H1 (cell line): ENCODE measurements at regions not wholly inside any gene's neighbourhood (a gene's known extent, or its start where the extent isn't known, plus 50 kb on each side); places are given as distances from the start of the nearest gene placed in this dataset.

Source experiments
- CTCF ChIA-PET: fragments of 300-600 bp; sonication (Branson Sonifier 250); formaldehyde crosslinking; loops from one replicate; lab custom pipeline; 2021; ENCODE audit not compliant: partially characterized antibody; lab: Charles Lee
- POLR2A ChIA-PET: fragments of 300-600 bp; sonication (Branson Sonifier 250); formaldehyde crosslinking; loops from one replicate; lab custom pipeline; 2021; ENCODE audit warnings: inconsistent platforms; ENCODE audit not compliant: partially characterized antibody; lab: Charles Lee
- DNase-seq, 2 experiments: peaks; one replicate each; pipeline versions ENCODE4 v3.0.0 to v3.0.0-alpha.2; 2010 to 2022; ENCODE audit warnings: low spot score in 2 of 2, low read depth in 1 of 2, mixed read lengths in 1 of 2
- FAIRE-seq: peaks from 2 replicates; lab custom pipeline; 2011; peaks lifted over from hg19 to GRCh38; lab: Jason Lieb, UNC
- H2AFZ ChIP-seq: 2 replicates; pipeline ENCODE4 v1.8.1; 2012; ENCODE audit warnings: low read length, inconsistent platforms
- H2AK5ac ChIP-seq: 2 replicates; pipeline ENCODE4 v1.6.1; 2013; ENCODE audit warnings: low read depth, low read length
- H2BK120ac ChIP-seq: replicated peaks from 2 replicates; pipeline ENCODE3; 2013; ENCODE audit warnings: low read depth, low read length, inconsistent platforms
- H2BK12ac ChIP-seq: 2 replicates; pipeline ENCODE4 v1.6.1; 2013; ENCODE audit warnings: low read depth, low read length
- H2BK15ac ChIP-seq: 2 replicates; pipeline ENCODE4 v1.6.1; 2013; ENCODE audit warnings: low read length
- H2BK20ac ChIP-seq: 2 replicates; pipeline ENCODE4 v1.6.1; 2013; ENCODE audit warnings: low read length
- H2BK5ac ChIP-seq: 2 replicates; pipeline ENCODE4 v1.6.1; 2013; ENCODE audit warnings: low read depth, low read length
- H3K14ac ChIP-seq: 2 replicates; pipeline ENCODE4 v1.6.1; 2013; ENCODE audit warnings: inconsistent platforms; ENCODE audit not compliant: insufficient read length
- H3K18ac ChIP-seq: 2 replicates; pipeline ENCODE4 v1.6.1; 2013; ENCODE audit warnings: low read length; ENCODE audit errors: extremely low read depth
- H3K23ac ChIP-seq: 2 replicates; pipeline ENCODE4 v1.6.1; 2013; ENCODE audit warnings: inconsistent platforms; ENCODE audit not compliant: insufficient read length
- H3K23me2 ChIP-seq: 2 replicates; pipeline ENCODE4 v1.6.1; 2013; ENCODE audit warnings: low read depth, low read length
- H3K27ac ChIP-seq: 2 replicates; pipeline ENCODE4 v1.6.1; 2011; ENCODE audit warnings: low read depth, low read length, inconsistent platforms
- H3K27me3 ChIP-seq, 4 experiments: replicated peaks in 1 of 4; 1 replicate in 1 of 4; 2 replicates in 3 of 4; pipeline versions ENCODE4 v1.6.1 to v1.8.1; 2011 to 2013; ENCODE audit warnings: low read length in 3 of 4, mild to moderate bottlenecking in 3 of 4, inconsistent platforms in 2 of 4, mixed read lengths in 2 of 4, moderate library complexity in 1 of 4; ENCODE audit not compliant: control insufficient read depth in 3 of 4, insufficient read depth in 3 of 4; ENCODE audit errors: extremely low read depth in 1 of 4
- H3K36me3 ChIP-seq, 4 experiments: 2 replicates each; pipeline versions ENCODE4 v1.6.1 to v1.8.1; 2011 to 2013; ENCODE audit warnings: mild to moderate bottlenecking in 4 of 4, low read length in 3 of 4, moderate library complexity in 2 of 4, control low read depth in 1 of 4, inconsistent platforms in 1 of 4; ENCODE audit not compliant: insufficient read depth in 4 of 4, control insufficient read depth in 2 of 4
- H3K4ac ChIP-seq: replicated peaks from 2 replicates; pipeline ENCODE3; 2013; ENCODE audit warnings: low read length, low read depth, mixed read lengths, inconsistent platforms; ENCODE audit not compliant: insufficient read length
- H3K4me1 ChIP-seq, 4 experiments: replicated peaks in 1 of 4; 1 replicate in 1 of 4; 2 replicates in 3 of 4; pipeline versions ENCODE4 v1.6.1 to v1.8.1; 2011 to 2013; ENCODE audit warnings: low read length in 3 of 4, inconsistent platforms in 2 of 4, mixed read lengths in 1 of 4; ENCODE audit not compliant: insufficient read depth in 4 of 4, control insufficient read depth in 3 of 4
- H3K4me2 ChIP-seq, 2 experiments: 2 replicates each; pipeline versions ENCODE4 v1.6.1 to v1.8.1; 2011 to 2013; ENCODE audit warnings: low read depth in 2 of 2, low read length in 2 of 2, control low read depth in 1 of 2, inconsistent platforms in 1 of 2, mild to moderate bottlenecking in 1 of 2; ENCODE audit not compliant: insufficient read depth in 1 of 2
- H3K4me3 ChIP-seq, 4 experiments: fragments of 200-600, 300-600 bp in 1 of 4; sonication (generic), shearing (Covaris generic), sonication (Bioruptor Twin) in 1 of 4; 2 replicates each; pipeline versions ENCODE4 v1.5.1 to v1.8.1; 2011 to 2016; ENCODE audit warnings: low read length in 4 of 4, low read depth in 3 of 4, control low read depth in 2 of 4, inconsistent platforms in 2 of 4, mild to moderate bottlenecking in 2 of 4, mixed read lengths in 1 of 4, moderate library complexity in 1 of 4; ENCODE audit not compliant: insufficient read depth in 2 of 4; ENCODE audit errors: extremely low read depth in 1 of 4
- H3K56ac ChIP-seq: replicated peaks from 2 replicates; pipeline ENCODE3; 2013; ENCODE audit warnings: low read depth, mild to moderate bottlenecking, mixed read lengths, low read length, inconsistent platforms; ENCODE audit not compliant: insufficient read length
- H3K79me1 ChIP-seq: 2 replicates; pipeline ENCODE4 v1.6.1; 2013; ENCODE audit warnings: low read depth, low read length, control low read depth
- H3K79me2 ChIP-seq, 2 experiments: 2 replicates each; pipeline versions ENCODE4 v1.6.1 to v1.8.1; 2012 to 2013; ENCODE audit warnings: low read length in 2 of 2, mild to moderate bottlenecking in 2 of 2, inconsistent platforms in 1 of 2; ENCODE audit not compliant: insufficient read depth in 2 of 2, control insufficient read depth in 1 of 2
- H3K9ac ChIP-seq, 4 experiments: replicated peaks in 1 of 4; 1 replicate in 1 of 4; 2 replicates in 3 of 4; pipeline versions ENCODE4 v1.6.1 to v1.8.1; 2011 to 2013; ENCODE audit warnings: low read depth in 3 of 4, low read length in 3 of 4, control low read depth in 2 of 4, mild to moderate bottlenecking in 2 of 4, moderate library complexity in 2 of 4, inconsistent platforms in 1 of 4; ENCODE audit errors: extremely low read depth in 1 of 4
- H3K9me3 ChIP-seq, 2 experiments: 2 replicates each; pipeline versions ENCODE4 v1.6.1 to v1.8.1; 2012 to 2013; ENCODE audit warnings: mild to moderate bottlenecking in 2 of 2, moderate library complexity in 2 of 2, control low read depth in 1 of 2, inconsistent platforms in 1 of 2, low read depth in 1 of 2, low read length in 1 of 2, mixed read lengths in 1 of 2; ENCODE audit not compliant: insufficient read depth in 2 of 2
- H4K20me1 ChIP-seq, 2 experiments: replicated peaks in 1 of 2; 2 replicates each; pipeline versions ENCODE3 to v1.8.1; 2011 to 2013; ENCODE audit warnings: inconsistent platforms in 2 of 2, low read length in 2 of 2, mild to moderate bottlenecking in 1 of 2; ENCODE audit not compliant: insufficient read depth in 2 of 2, control insufficient read depth in 1 of 2
- H4K5ac ChIP-seq: 2 replicates; pipeline ENCODE4 v1.6.1; 2013; ENCODE audit warnings: low read length, low read depth, mixed read lengths, inconsistent platforms; ENCODE audit not compliant: insufficient read length
- H4K8ac ChIP-seq: 2 replicates; pipeline ENCODE4 v1.8.0; 2013; ENCODE audit warnings: mild to moderate bottlenecking, moderate library complexity, low read length, inconsistent platforms; ENCODE audit not compliant: insufficient read depth; ENCODE audit errors: extremely low read depth
- H4K91ac ChIP-seq: replicated peaks from 2 replicates; pipeline ENCODE3; 2013; ENCODE audit warnings: low read length, mixed read lengths, inconsistent platforms; ENCODE audit not compliant: insufficient read length
- CHD1 ChIP-seq: IDR thresholded peaks from 2 replicates; pipeline ENCODE4 v1.6.1; 2012; ENCODE audit warnings: low read depth, low read length, improper control_type of control experiment
- CREB1 ChIP-seq: IDR thresholded peaks from 2 replicates; pipeline ENCODE4 v1.6.1; 2012; ENCODE audit warnings: inconsistent platforms
- EZH2 ChIP-seq: fragments of 200-600 bp; sonication (generic); IDR thresholded peaks from 2 replicates; pipeline ENCODE4 v1.7.1; 2012; ENCODE audit warnings: low read depth, mild to moderate bottlenecking, moderate library complexity, low read length, inconsistent platforms; ENCODE audit not compliant: severe bottlenecking
- FOSL1 ChIP-seq: IDR thresholded peaks from 2 replicates; pipeline ENCODE4 v1.6.1; 2011; ENCODE audit warnings: mild to moderate bottlenecking, low read depth, low read length, moderate library complexity; ENCODE audit not compliant: insufficient read depth
- HDAC6 ChIP-seq: IDR thresholded peaks from one replicate; pipeline ENCODE4 v1.7.1; 2012; ENCODE audit warnings: low read depth, mild to moderate bottlenecking, inconsistent platforms, low read length, moderate library complexity
- JUND ChIP-seq: IDR thresholded peaks from 2 replicates; pipeline ENCODE4 v1.6.1; 2011; ENCODE audit warnings: mild to moderate bottlenecking, improper control_type of control experiment, low read length
- NRF1 ChIP-seq: IDR thresholded peaks from 2 replicates; pipeline ENCODE4 v1.6.1; 2011; ENCODE audit warnings: mild to moderate bottlenecking, low read depth, low read length, improper control_type of control experiment
- RBBP5 ChIP-seq: IDR thresholded peaks from 2 replicates; pipeline ENCODE4 v1.7.1; 2012; ENCODE audit warnings: low read depth, mild to moderate bottlenecking, inconsistent platforms, low read length, moderate library complexity, borderline replicate concordance
- SIX5 ChIP-seq: IDR thresholded peaks from 2 replicates; pipeline ENCODE4 v1.6.1; 2011; ENCODE audit warnings: mild to moderate bottlenecking, low read depth, low read length
- SP4 ChIP-seq: IDR thresholded peaks from 2 replicates; pipeline ENCODE4 v1.6.1; 2012; ENCODE audit warnings: low read length, inconsistent platforms
- TBP ChIP-seq: IDR thresholded peaks from 2 replicates; pipeline ENCODE4 v1.6.1; 2011; ENCODE audit warnings: low read depth, low read length, improper control_type of control experiment
- TCF12 ChIP-seq: IDR thresholded peaks from 2 replicates; pipeline ENCODE4 v1.6.1; 2011; ENCODE audit warnings: low read depth, mild to moderate bottlenecking, low read length
- TEAD4 ChIP-seq: IDR thresholded peaks from 2 replicates; pipeline ENCODE4 v1.6.1; 2012; ENCODE audit warnings: low read depth, low read length, inconsistent platforms, mixed read lengths
- ZNF274 ChIP-seq: IDR thresholded peaks from 2 replicates; pipeline ENCODE4 v1.7.0; 2012; ENCODE audit warnings: low read length, borderline replicate concordance; ENCODE audit errors: extremely low read depth
- WGBS, 2 experiments: shearing (Covaris generic) in 1 of 2; methylation state at CpG; one replicate each; pipeline versions ENCODE4 v1.1.6 to v1.1.7; 2013 to 2015; ENCODE audit warnings: low lambda C conversion rate in 2 of 2, mixed read lengths in 2 of 2, inconsistent platforms in 1 of 2, low coverage in 1 of 2, missing lambda C conversion rate in 1 of 2; ENCODE audit not compliant: insufficient replicate concordance in 2 of 2, insufficient coverage in 1 of 2, insufficient read length in 1 of 2; ENCODE audit errors: extremely low coverage in 1 of 2, missing lambda C conversion rate in 1 of 2; 5-methylcytosine and 5-hydroxymethylcytosine counted together

DNA sequence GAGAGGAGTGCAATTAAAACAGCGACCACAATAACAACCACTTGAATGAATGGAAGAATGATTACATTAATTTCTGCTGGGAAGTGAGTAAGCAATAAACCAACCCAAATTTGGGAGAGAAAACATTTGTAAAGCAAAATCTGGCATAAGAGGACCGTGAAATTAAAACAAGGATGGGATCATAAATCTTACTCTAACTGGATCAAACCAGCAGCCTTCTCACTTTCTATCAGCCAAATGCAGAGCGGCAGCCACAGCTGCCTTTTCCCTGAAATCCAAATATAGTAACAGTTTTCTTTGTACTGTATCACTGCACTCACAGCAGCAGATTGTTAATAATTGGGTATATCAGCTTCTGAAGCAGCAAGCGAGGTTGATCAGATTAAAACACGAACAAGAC, 245.2 kb upstream of the REG3G start:
- Histone ChIP-seq H3K9me3 (peaks cover 0 to 8% of the 10 kb centered on the region in 2 experiments; a peak in 1 of 4 replicates), H3K18ac (no peak overlapping the region), H3K14ac (no peak overlapping the region), H3K23me2 (no peaks in the 10 kb centered on the region), H3K4me3 (no peak overlapping the region), H2BK12ac (no peak overlapping the region), H3K4ac (no peak overlapping the region), H2BK15ac (no peak overlapping the region), H3K56ac (no peak overlapping the region), H4K5ac (no peak overlapping the region), H4K91ac (no peak overlapping the region), H3K79me2 (no peaks in the 10 kb centered on the region), H3K27ac (no peak overlapping the region), H3K36me3 (no peaks in the 10 kb centered on the region), H2BK5ac (no peak overlapping the region), H2BK20ac (no peak overlapping the region), H3K4me1 (no peaks in the 10 kb centered on the region), H3K23ac (no peak overlapping the region), H3K27me3 (no peaks in the 10 kb centered on the region), H3K79me1 (no peaks in the 10 kb centered on the region), H4K8ac (no peak overlapping the region), H2AK5ac (no peak overlapping the region), H2BK120ac (no peak overlapping the region), H3K9ac (no peak overlapping the region), H4K20me1 (no peaks in the 10 kb centered on the region), H3K4me2 (no peak overlapping the region), H2AFZ (no peak overlapping the region)
- FAIRE-seq (no peak), DNase-seq (no peak)
- no peak for TF ChIP-seq HDAC6
- TF ChIP-seq TCF12, result no peak
- no peak for TF ChIP-seq FOSL1
- no peak for TF ChIP-seq ZNF274
- TF ChIP-seq NRF1, result no peak
- TF ChIP-seq SIX5, result no peak
- no peak for TF ChIP-seq RBBP5
- TF ChIP-seq EZH2, result no peak
- TF ChIP-seq JUND, result no peak
- TF ChIP-seq TEAD4, result no peak
- TF ChIP-seq CREB1, result no peak
- no peak for TF ChIP-seq CHD1
- TF ChIP-seq SP4, result no peak
- no peak for TF ChIP-seq TBP
- ChIA-PET POLR2A (interaction anchor here (0.6 kb wide), 1 partner anchor 1156 kb away, joined by 3 read pairs; no protein-coding TSS in a partner anchor), CTCF (interaction anchor here (1.3 kb wide), 1 partner anchor 12 kb away, joined by 3 read pairs; no protein-coding TSS in a partner anchor)
- WGBS, 2 experiments, result 94% methylated on average over 5 of the region's 5 CpGs; no CpG with 5 or more reads in 1 of the 2 experiments
